Stimulated activated naive CD8-positive, alpha-beta T cell treated with anti-CD3 and anti-CD28 coated beads, Interleukin-15, Interleukin-2, amounts not matched to agents 100 ng/mL and 50 ng/mL, for 24 hours (primary cell): ENCODE measurements at regions not wholly inside any gene's neighbourhood (a gene's known extent, or its start where the extent isn't known, plus 50 kb on each side); places are given as distances from the start of the nearest gene placed in this dataset.

ENCODE experiments used
- H3K27ac Mint-ChIP-seq: one replicate; pipeline ENCODE4 v1.8.0; 2021; ENCODE audit warnings: mild to moderate bottlenecking, mixed read lengths
- H3K27me3 Mint-ChIP-seq: one replicate; pipeline ENCODE4 v1.8.0; 2021; ENCODE audit warnings: mixed read lengths
- H3K36me3 Mint-ChIP-seq: one replicate; pipeline ENCODE4 v1.8.0; 2021; ENCODE audit warnings: low read depth, mixed read lengths
- H3K4me1 Mint-ChIP-seq: one replicate; pipeline ENCODE4 v1.8.0; 2021; ENCODE audit warnings: low read depth, mixed read lengths
- H3K4me3 Mint-ChIP-seq: one replicate; pipeline ENCODE4 v1.8.0; 2021; ENCODE audit warnings: mild to moderate bottlenecking, mixed read lengths
- H3K9me3 Mint-ChIP-seq: one replicate; pipeline ENCODE4 v1.8.0; 2021; ENCODE audit warnings: mixed read lengths

- no peaks in the 10 kb centered on the region for H3K4me1 Mint-ChIP-seq
- no peaks in the 10 kb centered on the region for H3K9me3 Mint-ChIP-seq
- no peak overlapping the region for H3K27ac Mint-ChIP-seq
- H3K36me3 Mint-ChIP-seq, result no peaks in the 10 kb centered on the region
- peaks cover 6% of the 10 kb centered on the region for H3K27me3 Mint-ChIP-seq
- H3K4me3 Mint-ChIP-seq, result no peak overlapping the region
Measured at GRCh38 chr4:128583753-128584712, 225.5 kb upstream of the JADE1 start.

- Mint-ChIP-seq H3K36me3 (no peaks in the 10 kb centered on the region), H3K27me3 (peaks cover 6% of the 10 kb centered on the region), H3K27ac (no peak overlapping the region), H3K9me3 (no peaks in the 10 kb centered on the region), H3K4me1 (no peaks in the 10 kb centered on the region), H3K4me3 (no peak overlapping the region)
Measured at GRCh38 chr4:128582427-128582870, 227.1 kb upstream of the JADE1 start.

- Mint-ChIP-seq H3K4me1 (no peaks in the 10 kb centered on the region), H3K4me3 (no peak overlapping the region), H3K27ac (no peak overlapping the region), H3K36me3 (no peaks in the 10 kb centered on the region), H3K9me3 (no peaks in the 10 kb centered on the region), H3K27me3 (peaks cover 6% of the 10 kb centered on the region)
Measured at GRCh38 chr4:128579154-128579853, 230.2 kb upstream of the JADE1 start.

GRCh38 chr4:128574706-128575105 lies 234.8 kb upstream of the JADE1 start:
- Mint-ChIP-seq H3K27ac (no peak overlapping the region), H3K4me1 (no peaks in the 10 kb centered on the region), H3K27me3 (peaks cover 13% of the 10 kb centered on the region), H3K36me3 (no peaks in the 10 kb centered on the region), H3K4me3 (no peak overlapping the region), H3K9me3 (no peaks in the 10 kb centered on the region)

GRCh38 chr4:128573781-128574508 lies 235.6 kb upstream of the JADE1 start:
- no peaks in the 10 kb centered on the region for H3K36me3 Mint-ChIP-seq
- no peaks in the 10 kb centered on the region for H3K4me1 Mint-ChIP-seq
- peaks cover 13% of the 10 kb centered on the region for H3K27me3 Mint-ChIP-seq
- no peaks in the 10 kb centered on the region for H3K9me3 Mint-ChIP-seq
- H3K27ac Mint-ChIP-seq, result no peak overlapping the region
- H3K4me3 Mint-ChIP-seq, result no peak overlapping the region

GRCh38 chr4:128572778-128573241 lies 236.7 kb upstream of the JADE1 start:
- Mint-ChIP-seq H3K9me3 (no peaks in the 10 kb centered on the region), H3K4me3 (no peak overlapping the region), H3K4me1 (no peaks in the 10 kb centered on the region), H3K27ac (no peak overlapping the region), H3K36me3 (no peaks in the 10 kb centered on the region), H3K27me3 (peaks cover 20% of the 10 kb centered on the region)

- Mint-ChIP-seq H3K27me3 (peaks cover 20% of the 10 kb centered on the region), H3K9me3 (no peaks in the 10 kb centered on the region), H3K4me1 (no peaks in the 10 kb centered on the region), H3K4me3 (no peak overlapping the region), H3K27ac (no peak overlapping the region), H3K36me3 (no peaks in the 10 kb centered on the region)
Measured at GRCh38 chr4:128571747-128572146, 237.8 kb upstream of the JADE1 start.

- Mint-ChIP-seq H3K36me3 (no peaks in the 10 kb centered on the region), H3K27ac (no peak overlapping the region), H3K9me3 (no peaks in the 10 kb centered on the region), H3K4me1 (no peaks in the 10 kb centered on the region), H3K27me3 (peaks cover 20% of the 10 kb centered on the region), H3K4me3 (no peak overlapping the region)
Measured at GRCh38 chr4:128570387-128570975, 239.0 kb upstream of the JADE1 start.

GRCh38 chr4:128566693-128567092 lies 242.8 kb upstream of the JADE1 start:
- Mint-ChIP-seq H3K9me3 (no peaks in the 10 kb centered on the region), H3K4me1 (no peaks in the 10 kb centered on the region), H3K4me3 (no peak overlapping the region), H3K27ac (no peak overlapping the region), H3K36me3 (no peaks in the 10 kb centered on the region), H3K27me3 (peaks cover 20% of the 10 kb centered on the region)

GRCh38 chr4:128565565-128566186 lies 243.8 kb upstream of the JADE1 start:
- Mint-ChIP-seq H3K27me3 (peaks cover 14% of the 10 kb centered on the region), H3K27ac (no peak overlapping the region), H3K4me1 (no peaks in the 10 kb centered on the region), H3K36me3 (no peaks in the 10 kb centered on the region), H3K4me3 (no peak overlapping the region), H3K9me3 (no peaks in the 10 kb centered on the region)

GRCh38 chr4:128565054-128565453 lies 244.4 kb upstream of the JADE1 start:
- H3K27ac Mint-ChIP-seq, result no peak overlapping the region
- no peaks in the 10 kb centered on the region for H3K36me3 Mint-ChIP-seq
- H3K4me3 Mint-ChIP-seq, result no peak overlapping the region
- no peaks in the 10 kb centered on the region for H3K9me3 Mint-ChIP-seq
- H3K27me3 Mint-ChIP-seq, result peaks cover 8% of the 10 kb centered on the region
- no peaks in the 10 kb centered on the region for H3K4me1 Mint-ChIP-seq

- Mint-ChIP-seq H3K36me3 (no peaks in the 10 kb centered on the region), H3K27me3 (peaks cover 7% of the 10 kb centered on the region), H3K4me3 (no peak overlapping the region), H3K4me1 (no peaks in the 10 kb centered on the region), H3K27ac (no peak overlapping the region), H3K9me3 (no peaks in the 10 kb centered on the region)
Measured at GRCh38 chr4:128564081-128564630, 245.3 kb upstream of the JADE1 start.

- Mint-ChIP-seq H3K27ac (no peak overlapping the region), H3K27me3 (no peaks in the 10 kb centered on the region), H3K4me1 (no peaks in the 10 kb centered on the region), H3K9me3 (no peaks in the 10 kb centered on the region), H3K4me3 (no peak overlapping the region), H3K36me3 (no peaks in the 10 kb centered on the region)
Measured at GRCh38 chr4:128560754-128561495, 248.6 kb upstream of the JADE1 start.
